Peyer's patch (tissue), 4 donors: ENCODE measurements at regions not wholly inside any gene's neighbourhood (a gene's known extent, or its start where the extent isn't known, plus 50 kb on each side); places are given as distances from the start of the nearest gene placed in this dataset.

Experiments used
- DNase-seq, 3 donors: peaks; one replicate each; pipeline ENCODE4 v3.0.0-alpha.2; 2017 to 2019
- H3K27ac ChIP-seq, 4 donors: fragments of 200-600 bp; sonication (generic); one replicate each; pipeline ENCODE4 v1.5.1; 2016 to 2019
- H3K27me3 ChIP-seq, 2 donors: fragments of 200-600 bp; sonication (generic); one replicate each; pipeline ENCODE4 v1.5.1; 2019
- H3K36me3 ChIP-seq, 3 donors: fragments of 200-600 bp; sonication (generic); one replicate each; pipeline ENCODE4 v1.5.1; 2016 to 2019
- H3K4me1 ChIP-seq, 4 donors: fragments of 200-600 bp; sonication (generic); one replicate each; pipeline ENCODE4 v1.5.1; 2016 to 2019
- H3K4me3 ChIP-seq, 4 donors: fragments of 200-600 bp; sonication (generic); 1 replicate in 3 of 4; 2 replicates in 1 of 4; pipeline ENCODE4 v1.5.1; 2016 to 2019; ENCODE audit warnings: mild to moderate bottlenecking in 1 of 4
- H3K9me3 ChIP-seq, 4 donors: fragments of 200-600 bp; sonication (generic); one replicate each; pipeline ENCODE4 v1.5.1; 2016 to 2019; ENCODE audit warnings: mild to moderate bottlenecking in 1 of 4
- CTCF ChIP-seq, 6 experiments: fragments of 450-650 bp in 4 of 6; fragments of 200-600 bp in 2 of 6; sonication (generic) in 1 of 6; IDR thresholded peaks; one replicate each; pipeline ENCODE4 v1.5.1; 2017 to 2019; ENCODE audit warnings: antibody characterized with exemption in 6 of 6, mild to moderate bottlenecking in 3 of 6, moderate library complexity in 1 of 6
- POLR2A ChIP-seq, 2 donors: fragments of 450-650 bp; IDR thresholded peaks; one replicate each; pipeline ENCODE4 v1.5.1; 2017; ENCODE audit warnings: antibody characterized with exemption in 2 of 2, mild to moderate bottlenecking in 2 of 2, moderate library complexity in 2 of 2

- no peak overlapping the region for H3K4me3 ChIP-seq
- H3K27ac ChIP-seq = no peak overlapping the region
- TF ChIP-seq POLR2A (IDR thresholded peaks at IDR 0.05) (no peak), CTCF (IDR thresholded peaks at IDR 0.05) (no peak)
- no peaks in the 10 kb centered on the region for H3K36me3 ChIP-seq
- H3K4me1 ChIP-seq = no peaks in the 10 kb centered on the region
- H3K27me3 ChIP-seq = no peaks in the 10 kb centered on the region
- DNase-seq = no peak
- H3K9me3 ChIP-seq = no peaks in the 10 kb centered on the region
Observed at GRCh38 chrX:40304115-40304514, 206.4 kb upstream of the BCOR start.

- Histone ChIP-seq H3K9me3 (no peaks in the 10 kb centered on the region), H3K27ac (no peak overlapping the region), H3K36me3 (no peaks in the 10 kb centered on the region), H3K4me1 (no peaks in the 10 kb centered on the region), H3K27me3 (no peaks in the 10 kb centered on the region), H3K4me3 (no peak overlapping the region)
- TF ChIP-seq POLR2A (IDR thresholded peaks at IDR 0.05) (no peak), CTCF (IDR thresholded peaks at IDR 0.05) (no peak)
- DNase-seq = no peak
Observed at GRCh38 chrX:40303256-40304077, 205.7 kb upstream of the BCOR start.

GRCh38 chrX:40300286-40300890 is 202.6 kb upstream of the BCOR start:
- Histone ChIP-seq H3K36me3 (no peaks in the 10 kb centered on the region), H3K27ac (no peak overlapping the region), H3K4me3 (no peak overlapping the region), H3K27me3 (no peaks in the 10 kb centered on the region), H3K9me3 (no peaks in the 10 kb centered on the region), H3K4me1 (no peaks in the 10 kb centered on the region)
- no peak for DNase-seq
- TF ChIP-seq POLR2A (IDR thresholded peaks at IDR 0.05) = no peak
- no peak for TF ChIP-seq CTCF (IDR thresholded peaks at IDR 0.05)

GRCh38 chrX:40299641-40300046 is 201.9 kb upstream of the BCOR start:
- Histone ChIP-seq H3K27me3 (no peaks in the 10 kb centered on the region), H3K27ac (no peak overlapping the region), H3K36me3 (no peaks in the 10 kb centered on the region), H3K4me1 (no peaks in the 10 kb centered on the region), H3K4me3 (no peak overlapping the region), H3K9me3 (no peaks in the 10 kb centered on the region)
- DNase-seq = no peak
- TF ChIP-seq CTCF (IDR thresholded peaks at IDR 0.05) = no peak
- TF ChIP-seq POLR2A (IDR thresholded peaks at IDR 0.05) = no peak

GRCh38 chrX:40298572-40299479 is 201.1 kb upstream of the BCOR start:
- no peak for TF ChIP-seq POLR2A (IDR thresholded peaks at IDR 0.05)
- no peak for TF ChIP-seq CTCF (IDR thresholded peaks at IDR 0.05)
- H3K4me1 ChIP-seq = no peaks in the 10 kb centered on the region
- no peak overlapping the region for H3K4me3 ChIP-seq
- H3K9me3 ChIP-seq = no peaks in the 10 kb centered on the region
- H3K36me3 ChIP-seq = no peaks in the 10 kb centered on the region
- H3K27ac ChIP-seq = no peak overlapping the region
- DNase-seq = no peak
- H3K27me3 ChIP-seq = no peaks in the 10 kb centered on the region
